Dedifferentiated amniotic fluid mesenchymal stem cell (primary cell): ENCODE measurements at regions not wholly inside any gene's neighbourhood (a gene's known extent, or its start where the extent isn't known, plus 50 kb on each side); places are given as distances from the start of the nearest gene placed in this dataset.
"Not testable (repeated sequence)": the region's sequence is repeated elsewhere in the genome, so short reads cannot be mapped to it uniquely, and the experiment has no call there.

Experiments used
- DNase-seq: peaks from one replicate; pipeline ENCODE4 v3.0.0-alpha.2; 2016; ENCODE audit errors: extremely low spot score

DNA sequence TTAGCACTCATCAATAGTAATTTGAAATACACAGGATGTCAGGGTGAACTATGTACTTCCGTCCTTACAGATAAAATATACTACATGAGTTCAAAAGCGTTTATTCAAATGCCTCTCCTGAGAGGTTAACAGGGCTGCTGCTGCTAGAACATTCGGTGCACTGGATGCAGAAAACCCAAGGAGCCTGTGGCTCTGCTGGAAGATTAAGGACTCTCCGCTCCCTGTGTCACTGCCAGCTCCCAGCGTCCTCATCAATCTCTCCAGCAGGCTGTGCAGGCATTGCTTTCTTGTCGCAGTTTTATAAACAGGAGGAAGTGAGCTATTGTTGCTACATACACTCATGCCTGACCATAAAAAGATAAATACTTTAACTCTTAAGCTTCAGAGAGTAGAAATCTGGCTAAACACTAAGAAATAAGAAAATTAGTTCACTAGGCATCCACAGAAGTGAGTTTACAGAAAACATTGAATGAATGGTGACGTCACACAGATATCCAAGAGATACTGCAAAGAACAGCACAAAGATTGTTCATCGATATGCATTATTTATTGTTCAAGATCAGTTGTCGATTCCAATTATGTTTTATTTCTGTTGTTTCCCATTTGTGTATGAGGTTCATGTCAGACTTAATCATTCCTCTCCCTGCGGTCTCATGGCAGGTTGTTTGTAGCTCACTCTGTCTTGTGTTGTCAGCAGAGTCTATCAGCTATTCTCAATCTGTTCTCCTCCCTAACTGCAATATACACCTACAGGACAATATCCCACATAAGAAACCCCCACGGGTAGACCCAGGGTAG is 127.9 kb upstream of the MON1B start:
- DNase-seq, result no peak

DNA sequence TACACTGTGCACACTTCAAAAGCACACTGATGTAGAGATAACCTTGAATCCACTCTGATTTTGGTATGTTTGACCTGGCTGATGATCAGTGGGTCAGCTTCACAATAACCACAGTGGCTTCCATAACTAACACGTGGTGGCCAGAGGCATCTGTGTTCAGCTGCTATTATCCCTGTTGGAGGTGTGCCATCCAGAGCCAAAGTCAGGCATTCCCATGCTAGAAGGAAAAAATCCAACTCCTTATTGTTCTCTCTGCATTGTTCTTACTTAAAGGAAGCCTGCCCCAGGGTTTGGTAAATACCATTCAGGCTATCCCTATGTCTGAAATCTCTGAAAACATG is 127.3 kb upstream of the MON1B start:
- no peak for DNase-seq

DNA sequence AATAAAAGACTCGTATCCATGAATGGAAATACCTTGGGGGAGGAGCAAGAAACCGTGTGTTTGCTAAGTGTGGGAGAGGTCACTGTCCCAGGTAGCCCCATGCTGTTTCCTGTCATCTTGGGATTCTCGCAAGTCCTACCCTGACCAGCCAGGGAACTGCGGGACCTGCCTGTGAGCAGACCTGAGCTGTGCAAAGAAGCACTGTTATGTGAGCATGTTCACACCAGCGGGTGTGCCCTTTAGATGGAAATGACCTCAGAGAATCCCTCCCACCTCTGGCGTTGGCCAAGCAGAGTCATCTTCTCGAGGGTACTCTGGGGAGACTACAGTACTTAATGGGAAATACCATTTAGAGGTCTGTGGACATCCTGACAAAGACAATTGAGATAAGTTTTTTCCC is 127.0 kb upstream of the MON1B start:
- DNase-seq, result no peak

DNA sequence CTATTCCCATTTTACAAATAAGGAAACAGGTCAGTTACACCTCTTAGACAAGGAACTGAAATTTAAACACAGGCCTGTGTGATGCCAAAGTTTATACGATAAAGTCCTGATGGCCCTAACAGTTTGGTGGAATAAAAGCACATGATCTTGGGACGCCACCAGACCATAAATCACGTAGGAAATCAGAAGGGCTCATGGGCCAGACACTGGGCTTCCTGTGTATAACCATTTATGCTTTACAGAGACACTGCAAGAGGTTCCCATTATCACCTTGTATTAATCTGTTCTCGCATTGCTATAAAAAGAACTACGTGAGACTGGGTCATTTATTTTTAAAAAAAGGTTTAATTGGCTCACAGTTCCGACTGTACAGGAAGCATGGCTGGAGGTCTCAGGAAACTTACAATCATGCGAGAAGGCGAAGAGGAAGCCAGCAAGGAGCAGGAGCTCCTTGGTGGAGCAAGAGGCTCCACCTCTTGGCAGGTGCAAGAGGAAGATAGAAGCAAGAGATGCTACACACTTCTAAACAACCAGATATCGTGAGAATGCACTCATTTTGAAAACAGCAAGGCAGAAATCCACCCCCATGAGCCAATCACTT is 124.0 kb upstream of the MON1B start:
- no peak for DNase-seq

DNA sequence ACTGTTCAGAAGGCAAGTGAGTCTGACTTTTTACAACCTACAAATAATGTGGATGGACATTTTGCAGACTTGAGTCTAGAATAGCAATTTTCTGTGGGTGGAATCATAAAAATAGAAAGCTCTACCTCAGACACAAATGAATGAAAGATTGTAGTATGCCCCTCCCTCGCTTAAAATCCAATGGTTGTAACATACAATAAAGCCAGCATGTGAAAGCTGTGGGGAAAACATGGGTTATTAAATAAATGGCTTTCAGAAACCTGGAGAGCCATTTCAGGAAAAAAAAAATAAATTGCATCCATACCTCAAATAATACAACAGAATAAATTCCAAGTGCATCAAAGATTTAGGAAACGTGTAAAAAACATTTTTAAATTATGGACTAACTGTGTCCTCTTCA is 123.1 kb upstream of the MON1B start:
- DNase-seq, result no peak

DNA sequence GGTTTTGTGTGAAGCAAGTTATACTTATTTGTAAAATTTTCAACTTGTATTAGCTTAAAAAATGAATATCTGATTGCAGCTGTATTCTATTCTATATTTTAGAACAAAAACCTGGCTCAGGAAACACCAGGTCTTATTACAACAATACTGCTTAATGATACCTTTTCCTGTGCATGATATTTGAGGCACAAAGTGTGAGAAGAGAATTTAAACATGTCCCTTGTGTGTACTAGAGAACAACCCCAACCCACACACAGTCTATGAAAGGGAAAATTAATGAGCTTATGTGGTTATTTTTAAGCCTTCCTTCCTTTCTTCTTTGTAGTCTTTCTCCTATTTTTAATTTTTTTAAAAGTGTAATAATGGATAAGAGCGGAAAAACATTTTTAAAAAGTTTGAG is 122.6 kb upstream of the MON1B start:
- no peak for DNase-seq

DNA sequence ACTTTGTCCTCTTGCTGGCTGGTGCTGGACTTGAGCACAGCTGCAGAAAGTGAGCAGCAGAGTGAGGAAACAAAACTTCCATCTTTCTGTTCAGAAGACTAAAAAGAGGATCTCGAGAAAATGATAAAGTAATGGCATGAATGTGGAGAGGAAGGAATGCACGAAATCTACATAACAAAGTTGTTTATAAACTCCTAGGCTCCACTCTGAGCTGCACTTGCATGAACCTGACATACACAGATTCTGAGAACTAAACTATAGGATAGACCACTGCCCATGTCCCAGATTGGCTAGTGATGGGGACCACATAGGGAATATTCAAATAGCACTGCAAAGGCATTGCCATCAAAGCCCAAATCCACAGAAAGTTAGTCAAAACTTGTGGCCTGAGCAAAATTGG is 121.1 kb upstream of the MON1B start:
- no peak for DNase-seq

DNA sequence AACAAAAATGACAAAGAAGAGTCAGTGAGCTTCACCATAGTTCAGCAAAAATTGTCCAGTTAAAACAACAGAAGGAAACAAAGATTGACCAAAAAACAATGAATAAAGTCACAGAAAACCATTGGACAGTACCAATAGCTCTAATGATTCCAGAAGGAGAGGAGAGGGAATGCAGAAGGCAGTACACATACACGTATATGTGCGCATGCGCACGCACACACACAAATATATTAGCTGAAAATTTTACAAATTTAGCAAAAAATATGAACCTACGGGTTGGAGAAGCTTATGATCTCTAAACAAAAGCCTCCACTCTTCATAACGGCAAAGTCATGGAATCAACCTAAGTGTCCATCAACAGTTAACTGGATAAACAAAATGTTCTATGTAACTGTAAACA is 120.3 kb upstream of the MON1B start:
- DNase-seq, result no peak

DNA sequence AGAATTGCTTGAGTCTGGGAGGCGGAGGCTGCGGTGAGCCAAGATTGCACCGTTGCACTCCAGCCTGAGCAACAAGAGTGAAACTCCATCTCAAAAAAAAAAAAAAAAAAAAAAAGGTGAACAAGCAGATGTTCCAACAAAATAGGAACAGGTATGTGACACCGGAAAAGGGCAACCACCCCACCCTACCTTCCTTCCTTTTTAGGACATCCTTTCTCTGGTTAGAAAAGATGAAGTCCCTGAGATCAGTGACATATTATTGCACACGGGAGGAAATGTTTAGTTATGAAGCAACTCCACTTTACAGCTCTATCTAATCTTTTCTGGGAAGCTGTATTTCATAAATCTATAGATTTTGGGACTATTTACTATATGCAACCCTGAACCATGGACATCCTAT is 114.2 kb upstream of the MON1B start:
- DNase-seq, result no peak

DNA sequence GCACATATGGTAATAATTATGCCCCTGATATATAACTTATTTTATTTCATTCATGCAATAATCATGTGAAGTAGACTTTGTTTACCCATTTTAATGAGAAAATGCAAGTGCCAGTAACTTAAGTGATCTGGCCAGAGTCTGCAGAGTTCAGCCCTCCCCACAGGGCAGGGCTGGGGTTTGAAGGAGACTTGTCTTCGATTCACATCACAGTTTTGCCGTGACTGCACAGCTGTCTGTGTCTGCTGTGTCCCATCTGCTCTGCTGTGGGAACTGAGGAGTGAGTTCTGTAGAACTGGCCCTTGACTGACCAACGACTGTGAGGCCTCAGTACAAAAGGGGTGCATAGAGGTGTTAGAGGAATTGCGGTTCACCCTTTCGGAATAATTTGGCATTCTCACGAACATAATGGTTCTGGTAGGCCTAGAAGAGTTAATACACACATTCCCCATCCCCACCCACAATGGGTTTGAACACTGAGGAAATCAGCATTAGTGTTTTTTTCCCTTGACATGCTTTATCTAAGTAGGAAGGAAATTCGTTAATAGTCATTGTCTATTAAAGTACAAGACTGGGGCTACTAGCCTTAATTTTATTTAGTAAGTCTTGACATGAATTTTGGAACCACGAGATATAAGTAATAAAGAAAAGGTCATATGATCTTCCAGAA is 113.6 kb upstream of the MON1B start:
- no peak for DNase-seq

DNA sequence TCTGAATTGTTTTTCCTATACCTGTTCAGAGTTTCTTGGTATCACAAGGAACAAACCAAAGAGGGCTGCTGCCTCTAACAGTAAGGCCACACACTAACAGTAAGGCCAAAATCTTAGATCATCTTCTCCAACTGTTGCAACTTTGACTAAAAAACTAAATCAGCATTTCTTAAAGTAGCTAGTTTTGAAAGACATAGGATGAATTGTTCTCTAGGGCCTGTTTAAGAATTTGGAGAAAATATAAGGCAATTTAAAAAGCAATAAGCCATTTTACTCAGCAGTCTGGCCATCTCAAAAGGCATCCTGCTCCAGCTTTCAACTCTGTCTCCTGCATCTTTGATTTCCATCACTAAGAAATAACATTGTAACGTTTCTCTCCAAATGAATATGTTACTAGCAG is 105.0 kb upstream of the MON1B start:
- DNase-seq, result no peak

DNA sequence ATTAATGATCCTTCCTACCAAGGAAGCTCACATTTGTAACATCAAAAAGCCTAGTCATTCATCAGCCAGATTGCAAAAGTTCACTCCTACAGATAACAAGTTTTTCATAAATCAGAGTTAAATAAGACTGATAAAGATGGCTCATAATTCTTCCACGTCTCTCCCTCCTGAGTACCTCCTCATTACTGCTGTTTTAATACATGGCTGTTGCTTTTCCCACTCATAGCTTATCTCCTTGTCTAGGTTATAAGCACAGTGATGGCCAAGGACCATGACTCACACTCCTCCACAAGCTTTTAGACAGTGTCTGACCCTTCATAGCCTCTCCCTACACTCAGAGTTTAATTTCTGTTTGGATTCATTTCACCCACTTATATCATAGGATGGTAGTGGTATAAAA is 100.9 kb upstream of the MON1B start:
- DNase-seq, result no peak

DNA sequence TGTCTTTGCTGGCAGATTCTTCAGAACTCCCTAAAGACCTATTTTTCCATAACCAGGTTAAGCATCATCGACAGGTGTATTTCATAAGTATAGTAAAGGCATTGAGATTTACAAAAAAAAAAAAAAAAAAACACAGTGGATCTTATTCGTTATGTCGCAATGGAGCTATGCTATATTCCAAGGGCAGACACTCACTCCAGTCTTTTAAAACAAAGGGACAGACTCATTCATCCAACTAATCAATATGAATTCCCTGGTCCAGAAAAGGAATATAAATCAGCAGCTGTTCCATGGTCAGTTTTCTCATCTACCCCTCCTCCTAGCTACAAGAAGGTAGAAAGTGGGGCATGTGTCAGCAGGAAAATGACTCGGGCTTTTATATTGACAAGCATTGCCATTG is 97.7 kb upstream of the MON1B start:
- no peak for DNase-seq

DNA sequence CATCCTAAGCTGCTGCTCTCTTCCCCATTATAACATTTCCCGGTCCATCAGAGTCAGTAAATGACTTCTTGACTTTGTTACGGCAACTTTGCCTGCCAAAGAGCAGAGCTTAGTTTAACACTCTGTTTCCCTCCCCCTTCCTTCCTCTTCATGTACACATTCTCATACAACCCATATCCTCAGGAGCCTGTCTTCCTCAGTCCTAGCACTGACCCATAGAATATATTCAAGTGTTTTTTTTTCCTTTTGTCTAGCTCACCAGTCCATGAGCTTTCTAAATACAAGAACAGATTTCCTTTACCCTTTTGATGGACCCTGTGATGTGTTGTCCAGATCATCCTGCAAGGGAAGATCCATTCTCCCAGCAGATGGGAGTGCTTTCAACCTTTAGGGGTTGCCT is 97.0 kb upstream of the MON1B start:
- no peak for DNase-seq

DNA sequence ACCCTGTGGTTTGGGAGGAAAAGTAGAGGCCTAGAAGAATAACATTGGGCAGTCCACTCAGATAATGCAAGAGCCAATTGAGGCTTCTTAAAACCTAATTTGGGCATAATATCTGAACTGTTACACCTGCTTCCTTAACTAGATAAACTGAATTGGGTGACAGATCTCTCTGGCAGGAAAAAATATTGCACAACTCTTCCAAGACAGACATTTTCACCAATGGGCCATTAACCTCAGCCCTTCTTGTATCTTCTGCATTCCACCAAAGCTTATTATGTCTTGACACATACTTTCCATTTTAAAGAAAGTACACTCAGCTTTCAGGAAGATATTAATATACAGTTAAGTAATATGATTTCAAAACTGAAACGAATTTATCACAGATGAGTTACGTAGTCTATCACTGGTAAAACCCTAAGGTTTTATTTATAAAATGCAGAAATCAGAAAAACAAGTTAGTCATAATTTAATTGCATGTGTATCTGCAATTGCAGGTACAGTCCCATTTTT is 79.9 kb upstream of the MON1B start:
- DNase-seq, result no peak

DNA sequence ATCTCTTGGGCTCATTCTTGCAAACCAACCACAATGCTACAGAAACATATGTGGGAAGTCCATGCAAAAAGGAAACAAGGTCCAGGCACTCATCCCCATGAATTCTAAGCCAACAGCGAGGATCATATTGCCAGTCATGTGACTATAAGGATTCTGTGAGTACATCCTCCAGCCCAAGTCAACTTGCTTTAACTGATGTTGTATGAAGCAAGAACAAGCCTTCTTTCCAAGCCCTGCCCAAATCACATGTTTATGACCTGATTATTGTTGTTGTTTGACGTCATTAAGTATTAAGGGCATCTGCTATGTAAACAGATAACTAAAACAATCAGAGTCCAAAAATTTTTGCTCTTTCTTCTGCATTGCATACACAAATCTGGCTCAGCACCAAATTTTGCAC is 78.2 kb upstream of the MON1B start:
- no peak for DNase-seq

DNA sequence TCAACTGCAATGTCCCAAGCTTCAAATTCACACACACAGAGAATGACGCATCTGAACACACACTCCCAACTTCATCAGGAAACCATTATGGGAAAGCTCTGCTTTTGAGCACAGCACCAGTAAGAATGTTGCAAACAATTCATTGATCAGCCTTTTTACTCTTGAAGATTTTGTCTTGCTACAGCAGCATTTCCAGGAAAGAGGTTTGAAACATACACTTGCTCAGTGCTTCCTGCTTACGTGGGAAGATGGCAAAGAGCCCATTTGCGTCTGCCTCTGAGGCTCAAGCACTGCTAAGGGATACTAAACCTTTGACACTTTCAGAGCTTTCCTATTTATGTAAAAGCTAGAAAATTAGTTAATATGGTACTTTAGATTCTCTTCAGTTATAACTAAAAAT is 77.2 kb upstream of the MON1B start:
- DNase-seq, result no peak

DNA sequence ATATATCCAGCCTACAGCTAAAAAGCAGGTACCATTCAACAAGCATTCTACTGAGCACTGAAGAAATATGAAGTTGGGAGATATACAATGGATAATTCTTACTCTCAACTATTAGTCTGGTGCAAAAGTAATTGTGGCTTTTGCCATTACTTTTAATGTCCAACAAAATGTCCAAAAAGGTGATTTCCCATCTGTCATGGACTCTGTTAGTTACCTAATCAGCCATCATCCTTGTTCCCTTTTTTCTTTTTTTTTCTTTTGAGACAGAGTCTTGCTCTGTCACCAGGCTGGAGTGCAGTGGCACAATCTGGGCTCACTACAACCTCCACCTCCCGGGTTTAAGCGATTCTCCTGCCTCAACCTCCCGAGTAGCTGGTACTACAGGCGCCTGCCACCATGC is 76.6 kb upstream of the MON1B start:
- not testable (repeated sequence) for DNase-seq

DNA sequence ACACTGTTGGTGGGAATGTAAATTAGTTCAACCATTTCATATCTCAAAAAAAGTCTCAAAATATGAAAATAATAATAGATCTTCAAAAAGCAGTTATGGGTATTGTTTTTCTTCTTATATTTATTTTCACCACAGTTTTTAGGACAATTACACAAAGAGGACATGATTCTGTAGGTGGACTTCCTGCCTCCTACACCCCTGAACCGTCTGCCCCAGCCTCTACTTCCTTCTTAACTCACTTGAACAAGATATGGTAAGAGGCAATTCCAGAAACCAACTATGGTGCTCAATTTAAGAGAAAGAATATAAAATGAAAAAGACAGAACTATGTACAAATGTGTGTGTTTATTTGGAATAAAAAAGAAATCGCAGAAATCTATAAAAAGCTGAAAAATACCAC is 74.1 kb upstream of the MON1B start:
- no peak for DNase-seq

DNA sequence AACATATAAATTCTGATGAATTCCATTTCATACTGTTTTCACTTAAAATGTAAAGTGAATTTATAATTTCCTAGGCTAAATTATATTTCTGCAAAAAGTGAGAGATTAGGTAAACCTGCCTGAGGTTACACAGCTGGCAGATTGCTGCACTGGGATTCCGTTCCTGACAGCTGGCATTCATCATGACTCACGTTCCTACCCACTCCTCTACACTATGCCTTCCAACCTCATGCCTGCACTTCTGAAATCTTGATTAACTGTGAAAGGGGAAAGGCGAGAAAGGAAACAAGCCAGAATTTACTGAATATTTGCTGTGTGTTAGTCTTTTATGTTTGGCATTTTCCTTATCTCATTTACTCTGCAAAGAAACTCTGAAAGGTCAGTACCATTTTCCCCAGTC is 73.3 kb upstream of the MON1B start:
- DNase-seq, result no peak

DNA sequence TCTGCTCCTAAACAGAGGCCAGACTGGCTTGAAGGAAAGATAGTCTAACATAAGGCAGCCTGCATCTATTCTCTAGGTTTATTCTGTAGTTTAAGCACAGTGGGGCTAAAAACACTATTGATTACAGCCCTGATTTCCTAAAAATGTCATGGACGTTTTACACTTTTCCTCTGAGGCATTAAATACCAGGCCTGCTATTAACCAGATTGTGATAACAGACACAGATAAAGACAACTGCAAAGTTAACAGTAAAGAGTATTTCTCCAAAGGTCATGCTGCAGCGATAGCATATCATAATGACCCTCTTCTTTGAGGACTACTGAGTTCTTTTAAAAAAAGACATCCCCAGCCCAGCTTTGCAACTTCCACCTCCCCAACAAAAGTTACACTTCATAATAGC is 59.6 kb upstream of the MON1B start:
- DNase-seq, result no peak

DNA sequence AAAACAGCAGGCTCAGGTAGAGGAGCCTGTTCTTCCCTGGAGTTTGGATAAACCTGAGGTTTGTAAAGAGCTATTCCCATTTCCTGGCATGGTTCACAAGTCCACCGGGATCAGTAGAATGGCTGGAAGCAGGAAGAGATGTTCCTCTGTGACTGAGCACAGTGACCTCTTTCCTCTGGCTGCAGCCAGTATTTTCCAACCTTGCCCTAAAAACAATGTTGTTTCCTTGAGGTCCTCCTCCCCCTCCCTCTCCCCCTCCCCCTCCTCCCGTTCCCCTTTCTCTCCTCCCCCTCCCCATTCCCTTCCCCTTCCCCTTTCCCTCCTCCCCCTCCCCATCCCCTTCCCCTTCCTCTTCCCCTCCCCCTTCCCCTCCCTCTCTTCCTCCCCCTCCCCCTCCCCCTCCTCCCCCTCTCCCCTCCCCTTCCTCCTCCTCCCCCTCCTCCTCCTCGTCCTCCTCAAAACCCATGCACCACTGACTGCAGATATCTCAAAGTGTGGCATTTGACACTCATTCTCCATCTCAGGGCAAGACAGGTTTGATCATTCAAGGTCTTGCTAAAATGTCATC is 58.9 kb upstream of the MON1B start:
- no peak for DNase-seq

DNA sequence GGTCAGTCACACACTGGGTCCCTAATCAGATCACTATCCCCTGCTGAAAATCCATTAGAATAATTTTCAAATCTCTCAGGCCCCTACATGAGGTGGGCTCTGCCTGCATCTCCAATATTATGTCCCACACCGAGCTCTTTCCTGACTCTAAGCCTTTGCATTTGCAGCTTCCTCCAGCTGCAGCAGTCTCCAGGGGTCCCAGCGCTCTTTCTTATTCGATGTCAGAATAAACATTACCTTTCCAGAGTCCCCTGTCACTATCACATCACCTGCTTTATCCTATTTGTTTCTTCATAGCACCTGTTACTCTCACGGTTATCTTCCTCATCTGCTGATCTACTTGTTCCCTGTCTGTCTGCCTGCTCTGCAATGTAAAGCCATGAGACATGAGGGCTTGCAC is 57.3 kb upstream of the MON1B start:
- no peak for DNase-seq
